Stimulated activated CD8-positive, alpha-beta memory T cell treated with anti-CD3 and anti-CD28 coated beads, Interleukin-15, amount 100 ng/mL, for 48 hours (primary cell): ENCODE measurements at regions not wholly inside any gene's neighbourhood (a gene's known extent, or its start where the extent isn't known, plus 50 kb on each side); places are given as distances from the start of the nearest gene placed in this dataset.

Experiments
- DNase-seq, 2 donors: peaks; one replicate each; pipeline ENCODE4 v3.0.0-alpha.2; 2020; ENCODE audit warnings: low read depth in 2 of 2

DNA sequence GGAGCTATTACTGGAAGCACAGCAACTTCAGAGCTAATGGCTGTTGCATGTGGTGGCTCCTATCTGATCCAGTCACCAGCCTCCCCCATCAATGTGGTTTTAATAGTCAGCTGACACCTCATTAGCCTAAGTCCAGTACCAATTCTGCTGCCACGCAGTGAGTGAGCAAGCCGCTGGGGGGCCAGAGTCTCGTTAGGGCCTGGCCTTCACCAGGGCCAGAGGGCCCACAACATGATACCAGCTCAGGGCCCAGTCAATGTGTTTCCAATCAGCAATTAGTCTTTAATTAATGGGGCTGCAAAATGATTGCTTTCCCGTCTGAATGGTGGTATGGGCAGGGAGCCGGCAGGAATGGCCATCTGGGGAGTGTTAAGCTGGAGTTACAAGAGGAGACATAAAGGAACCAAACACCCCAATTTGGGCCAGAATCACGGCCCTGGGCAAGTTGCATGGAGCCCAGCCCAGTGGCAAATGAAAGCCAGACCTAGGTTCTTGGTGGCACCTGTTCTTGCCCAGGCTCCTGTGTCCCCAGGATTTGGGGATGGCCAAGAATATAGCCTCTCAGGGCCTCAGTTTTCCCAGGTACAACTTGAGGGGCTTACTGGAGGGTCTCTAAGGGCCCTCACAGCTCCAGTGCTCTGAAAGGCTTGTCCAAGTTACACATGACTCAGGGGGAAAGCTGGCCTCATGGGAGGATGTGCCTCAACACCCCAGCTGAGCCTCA, 119.2 kb downstream of the EFNB1 start:
- DNase-seq: no peak

DNA sequence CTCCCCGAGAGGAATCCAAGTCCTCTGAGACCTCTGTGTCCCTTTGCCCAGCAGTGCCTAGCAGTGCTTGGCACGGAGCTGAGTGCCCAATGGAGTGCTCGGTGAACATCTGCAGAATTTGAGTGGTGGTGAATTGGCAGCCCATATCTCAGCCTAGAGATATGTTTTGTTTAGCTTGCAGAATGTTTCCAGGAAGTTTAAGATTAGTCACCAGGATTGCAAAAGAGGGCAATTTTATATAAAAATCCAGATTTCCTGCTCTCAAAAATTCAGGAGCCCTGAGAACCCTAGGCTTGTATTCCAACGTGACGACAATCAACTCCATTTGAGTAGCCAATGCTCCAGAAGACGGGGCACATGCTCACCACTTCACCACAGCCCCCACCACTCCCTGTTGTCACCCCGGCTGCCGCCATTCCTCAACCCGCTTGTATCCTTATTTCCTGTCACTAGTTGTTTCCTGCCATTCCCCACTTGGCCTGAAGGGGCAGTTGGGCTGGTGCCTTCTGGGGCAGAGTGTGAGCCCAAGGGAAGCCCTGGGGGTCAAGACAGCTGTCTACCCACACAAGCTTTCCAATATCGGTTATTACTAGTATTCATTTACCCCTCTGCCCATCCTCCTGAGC, 116.9 kb downstream of the EFNB1 start:
- DNase-seq: no peak

DNA sequence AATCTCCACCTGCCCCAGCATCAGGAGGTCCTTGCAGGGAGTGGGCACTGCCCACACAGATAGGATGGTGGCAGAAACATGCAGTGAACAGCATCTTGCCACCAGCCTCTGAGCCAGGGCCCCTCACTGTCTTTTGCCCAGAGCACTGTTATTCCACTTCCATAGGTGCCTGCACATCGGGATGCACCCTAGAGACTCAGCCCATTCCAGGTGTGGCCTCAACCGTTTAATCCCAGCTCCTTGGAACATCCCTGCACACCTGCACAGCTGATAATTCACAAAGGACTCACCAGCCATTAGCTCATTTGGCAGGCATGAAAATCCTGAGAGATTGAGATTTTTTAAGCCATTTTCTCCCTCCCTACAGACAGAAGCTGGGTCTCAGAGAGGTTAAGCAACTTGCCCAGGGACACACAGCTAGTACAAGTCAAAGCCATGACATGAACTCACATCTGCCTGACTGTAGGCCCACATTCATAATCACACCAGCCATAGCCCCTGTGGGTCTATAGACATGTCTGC, 116.3 kb downstream of the EFNB1 start:
- DNase-seq: no peak

DNA sequence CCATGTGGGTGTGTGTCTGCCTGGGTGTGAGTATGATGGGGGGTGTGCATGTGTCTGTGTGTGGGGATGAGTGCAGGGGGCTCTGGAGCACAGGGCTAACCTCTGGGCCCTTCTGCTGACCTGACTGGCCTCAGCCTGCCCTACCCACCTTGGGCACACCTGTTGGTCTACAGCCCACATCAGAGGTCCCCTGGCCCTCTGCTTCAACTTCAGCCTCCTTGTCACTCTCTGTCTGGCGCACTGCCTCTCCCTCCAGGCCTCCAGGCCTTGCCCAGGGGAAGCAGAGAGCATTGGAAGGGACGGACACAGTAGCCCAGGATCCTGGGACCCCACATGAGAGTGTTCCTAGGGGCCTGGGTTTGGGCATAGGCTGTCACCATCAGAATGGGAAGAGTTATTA, 115.4 kb downstream of the EFNB1 start:
- DNase-seq: no peak

DNA sequence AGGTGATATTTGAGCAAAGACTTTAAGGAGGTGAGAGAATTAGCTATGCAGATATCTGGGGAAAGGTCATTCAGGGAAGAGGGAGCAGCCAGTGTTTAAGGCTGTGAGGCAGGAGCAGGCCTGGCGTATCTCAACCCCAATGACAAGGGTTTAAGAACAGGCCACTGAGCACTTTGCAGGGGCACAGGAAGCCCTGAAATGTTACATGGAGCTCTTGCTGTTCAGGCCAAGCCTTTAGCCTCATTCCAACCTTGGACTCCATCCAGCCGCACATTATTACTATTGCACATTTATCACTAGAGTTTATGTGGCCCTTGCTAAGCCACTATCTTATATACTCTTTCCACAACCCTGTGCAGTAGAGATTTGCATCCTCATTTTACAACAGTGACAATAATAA, 114.0 kb downstream of the EFNB1 start:
- DNase-seq: no peak

DNA sequence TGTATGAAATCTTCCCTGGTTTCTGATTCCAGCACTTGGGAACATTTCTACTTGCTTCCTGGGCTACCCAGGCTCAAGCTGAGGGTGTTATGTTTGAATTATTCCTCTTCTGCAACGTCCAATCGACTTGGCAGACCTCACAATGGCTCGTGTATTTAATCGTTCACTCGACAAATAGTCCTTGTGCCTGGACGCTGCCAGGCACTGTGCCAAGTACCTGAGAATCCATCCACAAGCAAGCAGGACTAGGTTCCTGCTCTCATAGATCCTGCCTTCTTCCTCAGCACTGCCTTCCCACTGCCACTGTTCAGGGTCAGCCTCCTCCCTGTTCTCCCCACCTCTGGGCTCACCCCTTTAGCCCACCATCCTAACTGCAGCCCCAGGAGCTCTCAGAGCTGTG, 113.3 kb downstream of the EFNB1 start:
- DNase-seq: no peak

DNA sequence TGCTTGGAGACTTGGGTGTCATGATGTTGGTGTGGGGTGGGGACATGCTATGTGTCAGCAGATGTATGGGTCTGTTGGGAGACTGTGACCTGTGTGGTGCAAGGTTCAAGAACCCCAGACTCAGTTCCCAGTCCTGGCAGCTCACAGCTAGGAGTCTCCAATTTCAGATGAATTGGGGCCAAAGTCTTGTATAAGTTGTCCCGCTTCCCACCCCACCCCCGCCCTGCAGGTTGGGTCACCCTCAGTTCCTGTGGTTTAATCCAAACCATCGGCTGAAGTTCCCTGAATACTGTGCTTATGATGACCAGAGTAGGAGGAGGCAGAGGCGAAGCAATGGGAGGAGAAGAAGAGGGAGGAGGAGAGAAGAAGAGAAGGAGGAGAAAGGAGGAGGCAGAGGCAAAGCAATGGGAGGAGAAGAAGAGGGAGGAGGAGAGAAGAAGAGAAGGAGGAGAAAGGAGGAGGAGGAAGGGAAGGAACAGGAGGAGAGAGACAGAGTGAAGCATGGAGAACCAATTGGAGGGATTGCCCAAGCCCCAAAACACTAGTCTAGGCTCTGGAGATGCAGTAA, 112.6 kb downstream of the EFNB1 start:
- DNase-seq: no peak

DNA sequence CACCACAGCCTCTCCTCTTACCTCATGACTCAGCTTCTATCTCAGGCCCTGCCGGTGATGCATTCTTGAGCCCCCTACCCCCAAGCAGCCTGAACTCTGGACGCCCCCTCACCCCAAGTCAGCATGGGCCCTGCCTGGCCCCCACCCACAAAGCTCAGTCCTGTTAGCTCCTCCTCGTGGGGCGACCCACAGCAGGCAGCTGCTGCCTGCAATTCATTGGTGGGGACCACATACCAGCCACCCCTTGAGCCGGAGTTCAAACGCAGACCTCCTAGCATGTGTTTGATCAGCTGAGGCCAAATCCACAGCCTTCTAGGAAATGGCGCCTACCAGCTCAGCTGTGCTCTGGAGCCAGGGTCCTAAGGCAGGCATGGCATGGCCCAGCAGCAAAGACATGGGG, 111.8 kb downstream of the EFNB1 start:
- no peak for DNase-seq

DNA sequence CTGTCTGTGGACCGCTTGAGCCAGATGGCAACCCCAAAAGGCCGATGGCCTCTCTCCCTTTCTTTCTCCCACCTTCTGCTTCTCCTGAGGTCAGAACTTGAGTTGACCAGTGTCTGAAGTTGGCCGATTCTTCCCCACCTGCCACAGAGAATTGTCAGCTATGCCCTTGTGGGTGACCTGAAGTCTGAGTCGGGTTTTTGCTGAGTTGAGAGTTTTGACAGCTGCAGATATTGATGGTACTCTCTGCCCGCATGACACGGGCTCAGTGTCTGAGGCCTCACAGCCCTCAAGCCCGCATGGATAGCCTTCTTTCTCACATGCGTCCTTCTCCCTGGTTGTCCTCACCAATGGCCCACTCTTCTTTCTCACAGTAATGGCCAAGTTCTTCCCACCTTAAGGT, 111.0 kb downstream of the EFNB1 start:
- DNase-seq: no peak

DNA sequence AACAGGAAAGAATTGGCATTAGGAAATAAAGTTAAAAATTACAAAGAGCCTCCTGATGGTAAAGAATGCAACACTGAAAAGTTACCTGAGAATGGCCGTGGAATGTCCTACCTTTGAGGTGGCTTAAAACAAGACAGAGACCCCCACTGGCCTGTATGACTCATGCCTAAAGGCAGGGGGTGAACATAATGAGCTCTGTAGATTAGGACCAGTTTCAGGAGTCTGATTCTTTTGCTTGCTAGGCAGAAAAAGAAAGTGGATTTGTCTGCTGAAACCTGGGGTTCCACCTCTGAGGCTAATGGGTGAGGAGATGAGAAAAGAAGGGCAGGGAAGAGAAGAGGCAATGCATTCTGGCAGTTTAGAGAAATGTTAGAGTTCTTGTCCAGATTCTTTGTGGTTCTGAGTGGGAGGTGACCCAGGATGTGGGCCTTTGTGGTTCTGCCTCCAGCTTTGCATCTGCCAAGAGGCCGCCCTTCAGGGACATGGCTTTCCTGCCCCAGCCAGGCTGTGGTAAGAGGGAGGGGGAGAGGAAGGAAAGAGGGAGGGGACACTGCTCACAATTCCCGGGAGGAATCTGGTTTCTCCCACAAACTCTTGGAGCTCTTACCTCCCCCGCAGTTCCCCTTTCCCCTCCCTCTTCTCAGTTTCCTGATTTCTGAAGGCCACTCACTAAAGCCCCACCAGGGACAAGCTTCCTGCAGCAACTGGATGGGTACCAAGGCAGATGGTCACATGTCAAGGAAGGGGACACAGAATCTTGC, 109.6 kb downstream of the EFNB1 start:
- DNase-seq: no peak

DNA sequence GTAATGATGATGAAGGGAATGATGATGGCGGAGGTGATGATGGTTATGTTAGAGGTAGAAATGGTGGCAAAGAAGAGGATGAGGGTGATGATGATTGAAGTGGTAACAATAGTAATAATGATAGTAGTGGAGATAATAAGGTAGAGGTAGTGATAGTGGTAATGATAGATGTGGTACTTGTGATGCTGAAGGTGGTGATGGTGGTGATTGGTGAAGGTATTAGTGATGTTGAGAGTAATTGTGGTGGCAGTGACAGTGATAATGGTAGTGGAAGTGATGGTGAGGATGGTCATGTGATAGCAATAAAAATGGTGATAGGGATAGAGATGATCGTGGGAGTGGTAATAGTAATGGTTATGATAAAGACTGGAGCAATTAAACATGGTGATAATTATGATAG, 108.8 kb downstream of the EFNB1 start:
- DNase-seq: no peak

DNA sequence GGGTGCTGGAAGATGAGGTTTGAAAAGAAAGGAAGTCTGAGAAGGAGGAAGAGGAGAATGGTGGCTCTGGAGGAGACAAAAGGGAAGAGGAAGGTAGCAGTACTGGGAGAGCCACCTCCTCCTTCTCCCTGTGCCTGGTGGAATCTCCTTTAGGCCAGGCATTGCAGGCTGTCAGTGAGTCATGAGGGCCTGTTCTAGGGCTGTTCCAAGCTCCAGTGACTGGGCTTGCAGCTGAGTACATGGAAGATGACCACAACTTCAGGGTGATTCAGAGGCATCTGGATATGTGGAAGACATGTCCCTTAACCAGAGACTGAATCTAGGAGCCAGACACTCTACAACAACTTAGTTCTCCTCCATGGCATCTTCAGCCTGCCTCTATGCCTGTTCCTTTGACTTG, 107.8 kb downstream of the EFNB1 start:
- no peak for DNase-seq

DNA sequence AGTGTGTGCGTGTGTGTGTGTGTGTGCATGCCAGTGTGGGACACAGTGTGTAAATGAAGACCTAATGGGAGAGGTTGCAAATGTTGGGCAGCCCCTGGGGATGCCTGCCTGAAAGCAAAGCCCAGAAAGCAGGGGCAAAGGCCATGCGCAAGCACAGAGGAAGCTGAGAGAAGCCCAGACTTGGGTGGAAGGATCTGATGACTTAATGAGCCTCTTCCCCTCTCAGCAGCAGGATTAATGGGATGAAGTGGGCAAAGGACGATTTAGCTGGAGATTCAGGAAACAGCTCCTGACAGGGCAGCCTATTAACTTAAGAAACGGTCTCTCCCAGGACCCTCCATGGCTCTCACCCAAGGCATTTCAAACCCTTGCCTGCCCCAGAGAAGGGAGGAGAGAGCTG, 107.3 kb downstream of the EFNB1 start:
- DNase-seq: no peak

DNA sequence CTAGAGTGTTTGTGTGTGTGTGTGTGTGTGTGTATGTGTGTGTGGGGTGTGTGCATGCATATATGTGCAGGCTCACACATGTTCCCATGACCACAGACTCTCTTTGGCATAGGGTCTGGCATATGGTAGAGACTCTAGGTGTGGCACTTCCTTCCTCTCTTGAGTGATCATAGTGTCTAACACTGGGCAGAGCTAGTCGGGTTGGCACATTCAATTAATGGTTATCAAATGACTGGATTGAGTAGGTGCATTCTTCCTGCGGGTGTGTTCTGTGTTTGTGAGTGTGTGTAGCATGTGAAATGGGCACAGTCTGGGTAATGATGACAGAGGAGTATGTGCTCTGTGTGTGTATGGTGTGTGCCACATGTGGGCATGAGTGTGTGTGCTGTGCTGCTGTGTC, 106.5 kb downstream of the EFNB1 start:
- DNase-seq: no peak

DNA sequence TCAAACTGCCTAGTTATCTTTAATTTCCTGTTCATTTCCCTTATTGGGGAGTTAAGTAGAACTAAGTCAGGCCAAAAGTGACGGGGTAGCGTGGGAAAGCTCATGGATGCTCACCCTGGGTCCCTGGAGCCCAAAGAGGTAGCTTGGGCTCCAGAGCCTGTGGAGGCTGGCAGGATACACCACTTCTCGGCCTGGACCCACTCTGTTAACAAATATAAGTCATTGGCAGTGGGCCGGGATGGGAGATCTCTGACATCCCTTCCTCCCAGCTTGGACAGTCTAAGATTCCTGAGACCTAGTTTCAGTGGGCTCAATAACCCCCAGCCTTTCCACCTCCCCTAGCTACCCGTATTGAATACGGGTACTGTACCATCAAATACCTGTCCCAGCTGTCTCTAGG, 106.1 kb downstream of the EFNB1 start:
- DNase-seq: no peak

DNA sequence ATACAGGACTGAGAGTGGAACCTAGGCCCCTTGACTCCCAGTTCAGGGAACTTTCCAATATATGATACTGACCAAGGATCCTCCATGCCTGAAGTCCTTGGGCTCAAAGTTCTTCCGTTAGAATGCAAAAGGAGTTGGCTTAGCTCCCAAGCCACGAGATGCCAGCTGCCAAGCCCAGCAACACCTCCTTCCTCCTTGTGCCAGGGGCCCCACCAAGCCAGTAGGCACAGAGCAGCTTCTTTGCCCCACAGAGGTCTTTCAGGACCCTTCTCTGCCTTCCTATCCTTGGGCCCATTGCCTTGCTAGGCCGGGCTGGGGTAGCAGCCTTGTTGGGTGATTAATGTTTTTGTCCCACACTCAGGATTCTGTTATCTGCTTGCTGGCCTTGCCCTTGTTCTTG, 105.6 kb downstream of the EFNB1 start:
- DNase-seq: no peak

DNA sequence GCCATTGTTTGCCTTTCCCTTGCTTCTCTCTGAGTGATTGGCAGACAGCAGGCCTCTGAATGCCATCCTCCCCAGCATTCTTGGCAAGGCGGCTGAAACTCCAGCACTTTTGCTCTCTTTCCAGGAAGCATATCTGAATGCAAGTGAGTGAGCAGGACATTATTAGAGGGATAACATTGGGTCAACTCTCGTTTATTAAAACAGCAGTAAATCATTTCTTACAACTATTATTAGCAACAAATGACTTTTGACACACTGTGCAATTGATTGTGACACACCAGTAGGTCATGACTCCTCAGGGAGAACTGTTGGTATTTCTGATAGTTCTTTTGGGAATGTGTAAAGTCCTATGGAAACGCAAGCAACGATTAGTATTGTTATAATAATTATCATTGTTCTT, 103.8 kb downstream of the EFNB1 start:
- no peak for DNase-seq

DNA sequence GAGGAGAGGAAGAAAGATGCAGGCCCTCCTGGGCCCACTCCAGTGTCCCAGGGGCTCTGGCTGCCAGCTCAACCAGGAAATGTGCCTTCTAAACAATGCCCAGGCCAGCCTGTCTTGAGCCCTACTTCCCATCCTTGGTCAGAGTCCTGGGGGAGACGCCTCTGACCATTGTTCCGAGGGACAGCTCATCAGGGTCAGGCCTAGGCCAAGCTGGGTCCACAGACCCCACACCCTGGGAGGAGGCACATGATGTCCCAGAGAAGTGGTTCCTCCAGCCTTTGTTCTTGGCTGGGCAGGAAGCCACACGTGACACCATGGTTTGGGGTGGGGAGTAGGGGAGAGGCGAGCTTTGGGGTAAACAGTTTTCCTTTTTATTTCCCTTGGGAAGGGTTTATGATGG, 102.5 kb downstream of the EFNB1 start:
- DNase-seq: no peak

DNA sequence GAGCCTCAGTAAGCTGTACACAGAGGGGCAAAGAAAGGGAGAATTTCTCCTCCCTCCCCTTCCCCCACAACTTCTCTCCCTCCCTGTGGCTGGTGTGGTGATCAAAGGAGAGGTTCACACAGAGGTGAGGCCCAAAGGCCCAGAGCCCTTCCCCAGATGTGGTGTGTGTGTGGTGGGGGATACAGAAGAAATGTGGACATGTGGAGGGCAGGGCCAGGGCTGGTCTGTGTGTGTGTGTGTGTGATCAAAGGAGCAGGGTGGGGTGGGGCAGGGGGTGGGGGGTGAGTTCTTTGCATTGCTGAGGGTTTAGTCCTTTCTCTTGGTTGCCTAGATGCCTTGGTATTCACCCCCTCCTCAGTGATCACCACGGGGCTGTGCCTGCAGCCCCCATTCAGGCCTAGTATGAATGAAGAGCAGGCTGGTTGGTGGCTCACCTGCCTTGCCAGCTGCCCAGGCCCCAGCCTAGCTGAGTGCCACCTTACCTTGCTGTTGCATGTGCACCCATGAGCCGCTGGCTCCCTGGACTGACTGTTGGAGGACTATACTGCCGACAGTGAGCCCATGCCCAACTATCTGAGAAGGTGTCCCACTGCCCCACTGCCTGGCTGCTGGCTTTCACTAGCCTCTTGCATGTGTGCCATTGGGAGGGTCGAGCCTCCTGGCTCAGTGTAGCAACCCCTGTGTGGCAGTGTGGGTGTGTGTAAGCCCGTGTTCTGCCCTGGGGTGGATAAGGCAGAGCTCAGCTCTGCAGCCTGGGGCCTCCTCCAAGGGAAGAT, 101.9 kb downstream of the EFNB1 start:
- DNase-seq: no peak

DNA sequence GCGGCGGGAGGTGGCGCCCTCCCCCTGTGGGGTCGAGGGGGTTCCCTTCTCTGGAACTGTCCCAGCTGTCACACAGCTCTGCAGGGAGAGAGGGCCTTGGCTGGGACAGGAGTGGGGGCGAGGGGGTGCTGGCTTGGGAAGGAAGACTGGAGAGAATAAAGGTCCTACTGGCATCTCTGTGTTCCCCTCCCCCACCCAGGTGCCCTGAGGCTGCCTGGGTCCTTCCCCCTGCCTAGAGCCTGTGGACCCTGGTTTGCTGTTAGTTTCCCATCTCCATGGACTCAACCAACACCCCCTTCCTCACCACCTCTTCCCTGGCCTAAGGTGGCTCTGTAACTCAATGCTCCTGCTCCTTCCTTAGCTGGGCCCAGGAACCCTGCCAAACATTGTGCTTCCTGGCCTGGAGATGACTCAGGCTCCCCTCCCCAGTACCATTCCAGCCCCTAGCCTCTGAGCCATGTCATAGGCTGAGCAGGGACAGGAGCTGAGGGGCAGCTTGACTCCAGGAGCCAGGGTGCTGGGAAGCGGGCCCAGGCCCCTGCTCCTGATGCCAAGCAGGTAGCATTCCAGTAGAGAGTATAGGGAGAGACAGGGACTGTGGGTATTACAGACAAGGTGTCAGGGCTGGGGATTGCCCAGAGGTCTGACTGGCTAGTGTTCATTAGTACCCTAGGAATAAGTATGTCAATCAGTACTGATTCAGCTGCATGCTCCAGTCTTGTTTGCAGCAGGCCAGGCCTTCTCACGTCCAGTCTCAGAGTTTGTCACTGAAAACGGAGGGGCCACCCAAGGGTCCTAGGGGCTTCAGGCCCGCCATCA, 100.7 kb downstream of the EFNB1 start:
- DNase-seq: no peak

DNA sequence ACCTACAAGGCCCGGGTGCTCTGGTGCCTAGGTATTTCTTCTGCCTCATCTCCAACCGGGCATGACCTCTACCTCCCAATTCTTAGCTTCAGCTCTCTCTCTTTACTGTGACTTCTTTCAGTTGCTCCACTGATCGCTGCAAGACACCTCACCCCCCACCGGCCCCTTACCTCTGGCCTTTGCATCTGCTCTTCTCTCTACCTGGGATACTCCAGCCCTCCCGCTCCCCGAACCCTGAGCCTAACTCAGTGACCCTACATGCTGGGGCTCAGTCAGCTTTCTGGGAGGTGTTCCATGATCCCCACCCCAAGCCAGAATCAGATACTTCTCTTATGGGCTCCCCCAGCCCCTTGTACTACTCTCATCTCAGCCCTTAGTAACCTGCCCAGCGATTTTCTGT, 99.6 kb downstream of the EFNB1 start:
- no peak for DNase-seq
